ENCODE measurements at regions not wholly inside any gene's neighbourhood (a gene's known extent, or its start where the extent isn't known, plus 50 kb on each side); places are given as distances from the start of the nearest gene placed in this dataset.

GRCh38 chr10:8359467-8359866 is 305.0 kb downstream of the GATA3 start:
- no peak for TF ChIP-seq CTCF (conservative IDR thresholded peaks at IDR 0.05; ENCODE audit: low read depth, low read length)
- no peak for TF ChIP-seq POLR2A (IDR thresholded peaks at IDR 0.05; ENCODE audit: low read depth, low read length)

Measured in IMR-90 (cell line).